GM23338 (cell line): ENCODE measurements at regions not wholly inside any gene's neighbourhood (a gene's known extent, or its start where the extent isn't known, plus 50 kb on each side); places are given as distances from the start of the nearest gene placed in this dataset.

ENCODE experiments used
- CTCF ChIP-seq, 2 experiments: fragments of 200-600 bp in 1 of 2; sonication (generic) in 1 of 2; conservative IDR thresholded peaks; 2 replicates each; pipeline versions ENCODE4 v1.5.1 to v1.6.1; 2016 to 2017; ENCODE audit warnings: antibody characterized with exemption in 2 of 2, low read depth in 2 of 2, mild to moderate bottlenecking in 2 of 2, moderate library complexity in 1 of 2
- EZH2 ChIP-seq: fragments of 200-600 bp; sonication (generic); IDR thresholded peaks from one replicate; pipeline ENCODE4 v1.8.0; 2017; ENCODE audit warnings: antibody characterized with exemption, mild to moderate bottlenecking, low read depth; ENCODE audit not compliant: unreplicated experiment
- JUNB ChIP-seq: IDR thresholded peaks from one replicate; pipeline ENCODE4 v1.6.1; 2016; ENCODE audit warnings: antibody characterized with exemption; ENCODE audit not compliant: unreplicated experiment
- POLR2AphosphoS5 ChIP-seq: IDR thresholded peaks from 2 replicates; pipeline ENCODE4 v1.6.1; 2016; ENCODE audit warnings: antibody characterized with exemption, low read depth

- TF ChIP-seq CTCF (conservative IDR thresholded peaks at IDR 0.05; ENCODE audit: low read depth in 2 of 2) (no peak), POLR2AphosphoS5 (no peak), EZH2 (no peak), JUNB (no peak)
Measured at GRCh38 chr6:33516726-33517125, 62.4 kb downstream of the ZBTB9 start.
